NCI-H345 (cell line): ENCODE measurements at regions not wholly inside any gene's neighbourhood (a gene's known extent, or its start where the extent isn't known, plus 50 kb on each side); places are given as distances from the start of the nearest gene placed in this dataset.
"Not testable (repeated sequence)": the region's sequence is repeated elsewhere in the genome, so short reads cannot be mapped to it uniquely, and the experiment has no call there.

ENCODE experiments used
- DNase-seq: peaks from one replicate; lab custom pipeline; 2025; lab: John Stamatoyannopoulos, UW

DNA sequence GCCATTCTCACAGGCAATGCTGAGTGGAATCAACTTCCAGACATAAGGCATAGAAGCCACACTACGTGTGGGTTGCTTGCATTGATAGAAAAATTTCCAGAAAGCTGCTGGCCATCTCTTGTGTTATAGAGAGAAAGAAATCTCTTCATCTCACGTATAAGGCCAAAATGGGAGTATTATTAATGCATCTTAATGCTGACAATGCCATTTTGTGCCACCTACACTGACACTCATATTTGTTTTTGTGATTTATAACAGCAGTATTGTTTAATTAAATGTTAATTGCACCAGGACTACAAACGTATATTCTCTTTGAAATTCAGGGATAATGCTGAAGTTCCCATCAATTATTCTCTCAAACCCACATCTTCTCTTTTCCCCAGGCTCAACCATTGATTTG lies 56.1 kb upstream of the TMEM132D start:
- no peak for DNase-seq

DNA sequence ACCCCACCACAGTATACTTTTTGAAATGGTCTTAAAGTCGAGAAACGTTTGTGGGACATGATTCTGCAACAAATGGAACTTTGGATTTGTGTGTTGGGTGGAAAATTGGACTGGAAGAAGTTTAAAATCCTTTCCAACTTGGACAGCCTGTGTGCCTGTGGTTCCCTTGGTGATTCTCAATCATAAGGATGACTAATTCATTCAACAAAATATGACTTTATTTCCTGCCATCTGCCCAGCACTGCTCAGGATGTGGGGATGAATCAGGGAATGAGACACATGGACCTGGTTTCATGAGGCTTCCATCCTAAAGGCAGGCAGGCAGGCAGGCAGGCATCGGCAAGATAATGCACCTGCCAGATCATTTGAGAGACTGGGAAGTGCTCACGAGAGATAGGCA lies 57.3 kb upstream of the TMEM132D start:
- DNase-seq, result no peak

DNA sequence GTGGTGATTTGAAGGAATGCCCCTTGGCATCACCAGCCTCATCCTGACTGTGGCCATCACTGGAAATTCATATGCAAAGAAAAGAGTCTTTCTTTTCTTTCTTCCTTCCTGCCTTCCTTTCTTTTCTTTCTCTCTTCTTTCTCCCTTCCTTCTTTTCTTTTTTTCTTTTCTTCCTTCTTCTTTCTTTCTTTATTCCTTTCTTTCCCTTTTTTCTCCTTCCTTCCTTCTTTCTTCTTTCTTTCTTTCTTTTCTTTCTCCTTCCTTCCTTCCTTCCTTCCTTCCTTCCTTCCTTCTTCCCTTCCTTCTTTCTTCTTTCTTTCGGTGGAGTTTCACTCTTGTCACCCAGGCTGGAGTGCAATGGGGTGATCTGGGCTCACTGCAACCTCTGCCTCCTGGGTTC lies 58.0 kb upstream of the TMEM132D start:
- no peak for DNase-seq

DNA sequence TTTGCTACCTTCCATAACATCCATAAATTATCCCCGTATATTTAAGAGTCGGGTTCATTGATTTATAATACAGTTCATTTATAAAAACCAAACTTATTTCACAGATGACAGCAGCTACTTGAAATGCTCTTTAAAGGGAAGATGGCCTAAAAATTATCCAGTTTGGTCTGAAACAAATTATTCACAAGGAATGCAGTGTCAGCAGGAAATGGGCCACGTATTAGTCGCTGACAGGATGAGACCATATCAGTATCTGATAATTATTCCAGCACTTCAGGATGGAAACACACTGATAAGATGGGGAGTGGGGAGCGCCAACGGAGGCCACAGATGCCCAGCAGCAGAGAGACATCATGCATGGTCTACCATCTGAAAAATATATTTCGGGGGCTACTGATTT lies 60.5 kb upstream of the TMEM132D start:
- DNase-seq, result no peak

DNA sequence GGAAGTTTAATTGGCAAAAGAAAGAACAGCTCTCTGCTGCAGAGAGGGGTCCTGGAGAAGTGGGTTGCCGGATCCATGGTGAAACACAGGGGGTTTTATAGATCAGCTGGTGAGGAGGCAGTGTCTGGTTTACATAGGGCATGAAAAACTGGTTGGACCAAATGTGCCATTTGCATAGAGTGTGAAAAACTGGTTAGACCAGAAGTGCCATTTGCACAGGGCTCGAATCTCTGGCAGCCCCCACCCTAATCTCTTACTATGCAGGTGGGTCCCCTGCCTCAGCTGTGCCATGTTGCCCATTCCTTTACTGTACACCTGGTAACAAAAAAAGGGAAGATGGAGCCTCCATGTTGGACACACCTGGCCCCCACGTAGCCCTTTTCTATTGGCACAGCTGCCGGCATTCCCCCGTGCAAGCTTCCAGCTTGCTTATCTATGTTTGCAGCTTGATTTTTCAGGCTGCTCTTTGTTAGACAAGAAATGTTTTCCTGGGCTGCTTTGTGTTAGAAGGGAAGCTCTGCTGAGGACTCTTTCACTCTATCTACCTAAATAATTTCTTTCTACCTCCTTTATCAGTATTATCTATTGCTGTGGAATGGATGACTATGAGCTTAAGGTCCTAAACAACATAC lies 61.1 kb upstream of the TMEM132D start:
- DNase-seq, result peak; percentile 19

DNA sequence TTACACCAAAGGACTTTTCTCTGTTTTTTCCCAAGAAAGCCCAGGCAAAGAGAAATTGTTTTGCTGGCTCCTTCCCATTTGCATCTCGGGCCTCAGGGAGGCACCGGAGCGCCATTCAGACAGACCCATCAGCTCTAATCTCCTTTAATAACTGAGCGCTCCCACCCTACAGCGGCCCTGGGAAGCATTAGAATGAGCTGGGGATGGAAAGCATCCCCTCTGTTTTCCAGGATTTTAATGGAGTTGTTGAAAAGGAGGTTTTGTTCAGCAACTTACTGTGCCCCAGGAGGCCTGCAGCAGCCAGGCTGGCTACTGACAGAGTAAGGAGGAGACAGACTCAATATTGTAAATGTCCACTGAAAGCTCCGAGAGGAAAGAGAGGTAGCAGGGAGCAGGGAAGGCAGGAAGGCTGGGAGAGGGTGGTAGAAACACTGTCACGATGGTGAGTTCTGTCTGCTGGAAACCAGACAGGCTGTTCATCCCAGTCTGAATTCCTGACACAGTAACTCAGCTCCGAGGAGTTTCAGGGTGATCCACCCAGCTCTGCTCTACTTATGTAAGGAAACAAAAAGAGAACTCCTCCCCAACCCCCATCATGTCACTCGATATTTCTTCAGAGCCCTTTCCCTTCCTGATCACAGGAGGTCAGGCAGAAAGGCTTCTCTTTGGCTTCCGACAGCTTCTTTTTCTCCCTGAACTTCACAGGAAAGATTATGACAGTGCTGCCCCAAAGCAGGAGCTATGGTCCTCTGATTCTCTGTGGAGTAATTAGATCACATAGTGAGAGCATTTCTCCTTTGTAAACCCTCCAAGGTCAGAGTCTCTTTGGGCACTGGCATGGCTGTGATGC lies 62.5 kb upstream of the TMEM132D start:
- DNase-seq, result no peak

DNA sequence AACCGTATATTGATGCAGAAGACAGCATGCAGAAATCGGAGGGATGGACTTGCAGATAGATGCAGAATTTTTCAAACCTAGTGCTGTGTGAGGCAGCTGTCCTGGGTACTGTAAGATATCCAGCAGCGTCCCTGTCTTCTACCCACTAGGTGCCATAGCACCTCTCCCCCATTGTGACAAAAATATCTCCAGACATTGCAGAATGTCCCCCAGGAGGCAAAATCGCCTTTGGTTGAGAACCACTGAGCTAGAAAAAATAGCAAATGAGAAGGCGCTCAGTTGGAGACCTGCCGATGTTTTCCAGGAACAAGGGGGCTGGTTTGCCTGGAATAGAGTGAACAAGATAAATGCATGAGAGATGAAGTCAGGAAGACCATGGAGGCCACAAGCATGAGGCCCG lies 67.9 kb upstream of the TMEM132D start:
- DNase-seq, result no peak

DNA sequence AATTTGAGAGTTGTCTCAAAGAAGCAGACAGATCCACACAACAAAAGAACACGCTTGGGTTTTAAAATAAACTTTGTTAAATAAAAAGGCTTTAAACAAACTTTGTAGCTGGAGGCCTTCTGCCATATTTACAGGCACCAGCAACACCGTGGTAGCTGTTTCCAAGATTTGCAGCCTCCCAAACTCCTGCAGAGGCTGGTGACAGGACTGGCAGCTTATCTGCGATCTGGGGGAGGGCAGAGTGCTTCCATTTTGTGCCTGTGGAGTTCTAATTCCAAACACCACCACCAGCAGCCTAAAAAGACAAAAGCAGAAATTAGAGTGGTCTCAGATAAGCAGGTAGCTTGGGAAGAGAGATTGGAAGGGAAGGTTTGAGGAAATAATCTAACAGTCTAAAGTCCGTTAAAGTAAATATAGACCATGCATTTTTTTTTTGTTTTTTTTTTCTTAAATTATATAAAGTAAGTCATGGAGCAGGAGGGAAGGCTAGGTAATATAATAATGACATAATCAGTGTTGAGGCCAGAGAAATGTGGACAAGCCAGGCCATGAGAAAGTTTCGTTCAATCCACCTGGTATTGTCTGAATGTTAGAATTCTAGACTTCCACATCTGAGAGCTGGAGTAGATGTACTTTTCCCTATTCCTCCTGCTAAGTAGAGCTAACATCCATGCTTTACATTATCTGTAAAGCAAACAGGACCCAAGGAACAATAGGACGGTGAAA lies 69.6 kb upstream of the TMEM132D start:
- no peak for DNase-seq

DNA sequence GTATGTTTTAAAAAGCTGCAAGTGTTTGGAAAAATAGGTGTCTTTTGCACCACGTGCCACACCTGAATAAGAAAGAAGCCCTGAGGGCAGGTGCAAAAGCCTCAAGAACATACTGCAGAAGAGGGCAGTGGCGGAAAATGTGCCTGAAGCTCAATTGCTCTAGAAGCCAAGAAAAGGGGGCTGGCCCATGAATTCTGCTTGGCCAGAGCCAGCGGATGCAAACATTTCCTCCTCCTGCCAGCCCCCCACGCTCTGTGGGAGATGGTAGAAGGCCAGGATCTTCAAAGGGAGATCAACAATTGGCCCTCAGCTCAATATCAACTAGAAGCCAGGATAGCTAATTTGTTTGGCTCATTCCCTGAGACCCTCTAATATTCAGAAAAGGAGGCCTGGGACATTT lies 80.3 kb upstream of the TMEM132D start:
- no peak for DNase-seq

DNA sequence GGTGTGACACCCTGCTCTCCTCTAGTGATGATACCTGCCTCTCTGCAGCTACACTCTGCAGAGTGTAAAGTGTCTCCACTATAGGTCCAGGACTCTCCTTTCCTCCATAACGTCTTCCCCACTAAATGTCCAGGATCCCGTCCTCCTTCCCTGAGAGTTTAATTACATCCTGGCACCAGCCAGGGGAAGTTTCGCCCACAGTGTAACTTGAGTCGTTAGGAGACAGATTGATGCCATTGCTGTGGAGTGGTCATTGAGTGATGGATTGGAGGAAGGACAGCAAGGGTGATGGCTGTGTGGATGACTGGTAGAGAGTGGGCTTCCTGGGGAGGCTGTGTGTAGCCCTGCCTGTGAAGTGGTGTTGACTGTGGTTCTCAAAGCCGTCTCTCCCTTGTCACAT lies 84.0 kb upstream of the TMEM132D start:
- DNase-seq, result no peak

DNA sequence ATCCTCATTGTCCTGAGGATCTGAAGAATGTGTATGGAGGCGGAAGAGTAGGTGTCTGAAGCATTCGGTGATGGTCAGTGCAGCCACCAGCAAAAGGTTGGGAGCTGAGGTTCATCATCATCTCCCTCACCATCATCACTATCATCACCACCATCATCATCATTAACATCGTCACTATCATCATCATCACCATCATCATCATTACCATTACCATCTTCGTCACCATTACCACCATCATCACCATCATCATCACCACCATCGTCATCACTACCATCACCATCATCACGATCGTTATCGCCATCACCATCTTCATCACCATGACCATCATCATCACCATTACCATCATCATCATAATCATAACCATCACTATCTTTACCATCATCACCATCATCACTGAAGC lies 90.8 kb upstream of the TMEM132D start:
- no peak for DNase-seq

DNA sequence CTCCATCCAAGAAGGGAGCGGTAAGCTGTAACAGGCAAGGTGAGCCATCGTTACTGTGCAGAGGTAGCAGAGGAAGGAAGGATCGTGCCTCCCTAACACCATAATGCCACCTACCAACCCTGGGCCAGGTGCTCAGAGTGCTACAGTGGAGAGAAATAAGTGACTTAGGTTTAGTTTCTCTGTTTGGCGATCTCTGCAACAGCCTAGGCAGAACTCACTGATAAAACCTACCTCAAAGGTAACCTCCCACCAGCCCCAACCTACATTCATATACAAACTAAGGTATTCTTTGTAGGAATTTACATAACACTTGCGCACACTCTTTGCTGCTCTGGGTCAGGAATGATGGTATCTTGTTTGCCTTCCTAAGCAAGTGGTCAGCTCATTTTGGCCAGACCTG lies 93.4 kb upstream of the TMEM132D start:
- no peak for DNase-seq

DNA sequence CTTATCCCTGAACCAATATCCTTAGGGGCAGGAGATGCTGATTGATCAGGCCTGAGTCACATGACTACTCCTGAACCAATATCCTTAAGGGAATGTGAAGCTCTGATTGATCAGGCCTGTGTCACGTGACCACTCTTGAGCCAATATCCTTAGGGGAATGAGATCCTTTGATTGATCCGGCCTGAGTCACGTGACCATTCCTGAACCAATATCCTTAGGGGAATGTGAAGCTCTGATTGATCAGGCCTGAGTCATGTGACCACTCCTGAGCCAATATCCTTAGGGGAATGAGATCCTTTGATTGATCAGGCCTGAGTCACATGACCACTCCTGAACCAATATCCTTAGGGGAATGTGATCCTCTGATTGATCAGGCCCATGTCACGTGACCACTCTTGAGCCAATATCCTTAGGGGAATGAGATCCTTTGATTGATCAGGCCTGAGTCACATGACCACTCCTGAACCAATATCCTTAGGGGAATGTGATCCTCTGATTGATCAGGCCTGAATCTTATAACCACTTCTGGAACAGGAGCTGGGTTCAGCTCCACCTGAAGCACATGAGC lies 100.6 kb upstream of the TMEM132D start:
- not testable (repeated sequence) for DNase-seq

DNA sequence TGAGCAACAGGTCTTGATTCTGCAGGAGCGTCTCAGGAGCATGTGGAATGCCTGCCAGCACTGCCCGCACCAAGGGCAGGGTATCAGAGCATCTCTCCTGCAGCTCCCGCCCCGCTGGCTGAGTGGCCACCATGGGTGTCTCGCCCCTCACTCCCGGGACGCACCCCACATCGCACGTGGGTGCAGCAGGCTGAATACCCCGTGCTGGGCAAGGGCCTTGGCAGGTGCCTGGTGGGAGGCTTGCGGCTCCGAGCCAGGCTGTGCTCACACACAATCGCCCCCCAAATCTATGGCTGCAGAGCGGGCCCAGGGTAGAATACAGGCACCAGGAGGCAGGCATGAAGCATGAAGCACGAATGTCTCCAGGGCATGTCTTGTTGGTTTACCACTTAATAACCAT lies 103.9 kb upstream of the TMEM132D start:
- DNase-seq, result no peak

DNA sequence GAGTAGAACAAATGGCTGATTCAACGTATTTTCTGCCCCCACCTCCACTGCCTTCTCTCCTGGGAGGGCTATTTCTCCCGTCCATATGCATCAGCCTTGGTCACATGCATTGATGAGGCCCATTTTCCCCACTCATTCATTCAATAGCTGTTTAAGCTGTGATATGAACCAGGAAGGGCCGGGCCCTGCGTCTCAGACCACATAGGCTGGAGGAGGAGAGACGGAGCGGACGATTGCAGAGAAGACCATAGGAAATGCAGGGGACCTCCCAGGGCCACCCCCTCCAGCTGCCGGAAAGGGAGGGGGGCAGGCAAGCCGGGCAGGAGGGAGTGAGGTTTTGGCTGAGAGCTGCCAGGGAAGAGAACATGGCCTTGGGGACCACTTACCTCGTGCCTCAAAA lies 104.4 kb upstream of the TMEM132D start:
- no peak for DNase-seq

DNA sequence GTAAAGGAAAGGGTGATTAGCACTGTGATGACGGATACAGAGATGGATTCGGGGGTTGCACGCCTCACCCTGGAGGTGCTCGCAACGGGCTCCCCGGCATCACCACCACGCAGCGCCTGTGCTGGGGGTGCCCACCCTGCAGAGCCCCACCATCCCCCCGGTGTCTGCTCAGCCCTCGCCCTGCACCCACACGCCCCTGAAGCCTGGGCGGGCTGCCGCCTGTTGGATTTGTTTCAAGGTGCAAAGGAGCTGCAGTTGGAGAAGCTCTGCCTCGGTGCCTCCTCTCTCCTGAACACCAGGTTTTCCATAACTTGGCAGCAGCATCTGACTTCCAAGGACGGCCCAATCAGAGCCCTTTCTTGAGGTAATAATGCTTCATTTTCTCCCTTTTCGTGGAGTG lies 106.1 kb upstream of the TMEM132D start:
- DNase-seq, result no peak

DNA sequence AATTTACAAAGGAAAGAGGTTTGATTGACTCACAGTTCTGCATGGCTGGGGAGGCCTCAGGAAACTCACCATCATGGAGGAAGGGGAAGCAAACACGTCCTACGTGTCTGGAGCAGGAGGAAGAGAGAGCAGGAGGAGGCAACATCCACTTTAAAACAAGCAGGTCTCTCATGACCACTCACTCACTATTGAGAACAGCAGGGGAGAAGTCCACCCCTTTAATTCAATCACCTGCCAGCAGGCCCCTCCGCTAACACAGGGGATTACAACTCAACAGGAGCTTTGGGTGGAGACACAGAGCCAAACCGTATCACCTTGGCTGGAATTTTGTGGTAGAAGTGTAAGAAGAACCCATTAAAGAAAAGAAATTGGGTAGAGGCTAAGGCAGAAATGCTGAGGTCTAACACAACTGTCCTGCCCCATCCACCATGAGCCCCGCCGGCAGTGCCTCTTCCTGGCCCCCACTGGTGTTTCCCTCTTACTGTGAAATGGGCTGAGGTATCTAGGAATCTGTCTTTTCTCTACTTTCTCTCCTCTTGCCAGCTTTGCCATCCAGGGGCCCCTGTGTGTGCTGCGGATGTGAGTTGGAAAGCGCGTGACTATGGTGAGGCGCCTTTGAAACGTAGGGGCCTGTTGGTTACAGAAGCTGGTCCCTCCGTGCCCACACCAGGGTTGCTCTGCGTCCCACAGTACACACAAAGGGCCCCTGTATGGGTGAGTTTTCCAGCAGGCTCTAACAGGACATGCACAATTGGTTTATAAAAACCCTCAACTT lies 108.0 kb upstream of the TMEM132D start:
- peak; percentile 48 for DNase-seq

DNA sequence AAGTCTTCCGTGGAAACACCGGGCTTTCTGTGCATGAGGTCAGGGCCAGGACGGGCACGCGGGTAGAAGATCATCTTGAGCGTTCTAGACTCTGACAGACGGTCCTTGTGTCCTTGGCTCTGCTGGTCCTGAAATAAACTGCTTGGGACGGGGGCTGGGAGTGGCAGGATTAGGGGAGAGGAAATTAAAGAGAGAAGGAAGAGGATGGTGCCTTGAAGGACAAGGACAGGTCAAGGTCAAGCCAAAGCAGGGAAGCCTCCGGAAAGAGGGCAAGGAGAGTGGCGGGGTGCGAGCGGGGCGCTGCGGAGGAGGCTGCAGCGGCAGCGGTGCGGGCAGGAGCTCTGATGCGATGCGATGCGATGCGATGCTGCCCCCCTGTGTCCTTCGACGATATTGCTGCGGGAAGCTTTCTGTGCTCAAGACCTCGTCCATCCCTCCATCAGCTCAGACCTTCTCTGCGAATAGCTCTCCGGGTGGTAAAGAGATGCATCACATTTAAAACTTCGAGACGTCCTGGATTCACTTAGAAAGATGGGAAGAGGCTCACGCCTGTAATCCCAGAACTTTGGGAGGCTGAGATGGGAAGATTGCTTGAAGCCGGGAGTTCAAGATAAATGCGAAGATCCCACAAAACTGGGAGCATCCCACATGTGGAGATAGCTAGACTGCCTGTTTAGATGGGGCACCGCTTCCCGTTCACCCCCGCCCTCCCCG lies 110.1 kb upstream of the TMEM132D start:
- DNase-seq, result peak; percentile 84

DNA sequence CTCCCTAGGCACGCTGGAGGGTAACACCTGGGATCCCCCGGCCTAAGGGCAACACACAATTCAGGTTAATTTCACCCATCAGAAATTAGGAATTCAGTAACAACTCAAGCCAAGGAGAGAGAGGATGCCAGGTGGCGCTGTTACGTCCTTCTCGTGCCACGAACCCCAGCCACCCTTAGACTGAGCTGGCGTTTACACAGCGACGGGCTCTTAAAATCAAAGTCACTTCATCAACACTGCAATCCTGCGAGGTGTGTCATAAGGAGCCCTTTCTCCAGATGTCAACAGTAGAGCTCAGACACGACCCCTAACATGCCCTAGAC lies 110.6 kb upstream of the TMEM132D start:
- DNase-seq, result peak; percentile 48

DNA sequence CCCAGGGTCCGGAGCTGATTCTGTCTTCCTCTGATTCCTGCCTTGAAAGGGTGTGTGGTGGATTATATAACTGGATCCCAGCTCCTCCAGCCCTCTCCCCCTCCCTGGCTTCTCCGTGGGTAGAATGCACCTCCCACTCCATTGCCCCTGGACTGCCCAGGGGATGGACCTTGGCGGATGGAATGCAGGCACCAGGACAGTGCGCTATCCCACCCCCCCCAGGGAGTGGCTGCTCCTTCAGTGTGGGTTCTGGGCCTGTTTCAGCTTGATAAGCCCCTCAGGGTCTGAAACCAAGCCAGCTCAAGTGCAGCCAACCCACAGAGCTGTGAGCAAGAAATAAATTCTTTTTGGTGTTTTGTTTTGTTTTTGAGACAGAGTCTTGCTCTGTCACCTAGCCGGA lies 112.4 kb upstream of the TMEM132D start:
- no peak for DNase-seq

DNA sequence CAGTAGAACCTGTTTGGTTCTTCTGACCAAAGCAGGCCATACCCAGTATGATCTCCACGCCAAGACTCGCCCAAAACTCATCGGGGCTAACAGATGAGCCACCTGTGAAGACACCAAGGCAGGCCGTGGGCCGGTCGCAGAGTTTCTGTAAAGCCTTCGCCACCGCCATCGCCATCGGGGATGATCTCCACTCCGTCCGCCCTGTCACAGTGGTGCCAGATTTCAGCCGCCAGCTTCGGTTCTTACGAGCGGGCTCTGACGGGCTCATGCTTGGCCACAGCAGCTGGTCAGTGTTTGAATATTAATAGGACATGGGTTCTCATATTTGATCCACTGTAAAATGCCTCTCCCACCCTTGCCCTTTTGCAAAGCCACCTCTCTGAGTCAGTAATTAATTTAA lies 113.2 kb upstream of the TMEM132D start:
- no peak for DNase-seq
